ENCODE measurements at regions not wholly inside any gene's neighbourhood (a gene's known extent, or its start where the extent isn't known, plus 50 kb on each side); places are given as distances from the start of the nearest gene placed in this dataset.

DNA sequence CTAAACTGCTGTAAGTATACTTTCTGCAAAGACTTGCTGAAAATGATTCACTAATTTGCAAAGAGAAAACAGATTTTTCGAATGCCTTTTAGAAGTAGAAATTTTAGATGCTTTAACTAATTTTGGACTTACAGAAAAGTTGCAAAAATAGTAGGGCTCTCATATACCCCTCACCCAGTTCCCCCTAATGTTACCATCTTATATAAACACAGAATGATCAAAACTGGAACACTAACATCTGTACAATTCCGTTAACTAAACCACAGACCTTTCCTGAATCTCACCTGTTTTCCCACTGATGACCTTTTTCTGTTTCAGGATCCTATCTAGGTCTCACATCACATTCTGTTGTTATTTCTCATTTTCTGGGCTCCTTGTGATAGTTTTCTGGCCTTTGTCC is 454.8 kb downstream of the SHQ1 start:
- DNase-seq (no peak), ATAC-seq (ENCODE audit: low read depth) (no peak)
- ChIA-PET CTCF (no interaction called here), POLR2A (no interaction called here)
- no peak overlapping the region for H3K27ac Mint-ChIP-seq
- intact Hi-C loops (cut with micrococcal nuclease) = loop anchor here (5.0 kb wide), 1 partner anchor 34 kb away; no protein-coding TSS in a partner anchor
- no peaks in the 10 kb centered on the region for H3K9me3 Mint-ChIP-seq
- H3K27me3 Mint-ChIP-seq = no peaks in the 10 kb centered on the region
- H3K36me3 Mint-ChIP-seq (ENCODE audit: low read depth) = no peaks in the 10 kb centered on the region
- H3K4me1 Mint-ChIP-seq = peaks cover 62% of the 10 kb centered on the region
- TF ChIP-seq, protein P1, sequence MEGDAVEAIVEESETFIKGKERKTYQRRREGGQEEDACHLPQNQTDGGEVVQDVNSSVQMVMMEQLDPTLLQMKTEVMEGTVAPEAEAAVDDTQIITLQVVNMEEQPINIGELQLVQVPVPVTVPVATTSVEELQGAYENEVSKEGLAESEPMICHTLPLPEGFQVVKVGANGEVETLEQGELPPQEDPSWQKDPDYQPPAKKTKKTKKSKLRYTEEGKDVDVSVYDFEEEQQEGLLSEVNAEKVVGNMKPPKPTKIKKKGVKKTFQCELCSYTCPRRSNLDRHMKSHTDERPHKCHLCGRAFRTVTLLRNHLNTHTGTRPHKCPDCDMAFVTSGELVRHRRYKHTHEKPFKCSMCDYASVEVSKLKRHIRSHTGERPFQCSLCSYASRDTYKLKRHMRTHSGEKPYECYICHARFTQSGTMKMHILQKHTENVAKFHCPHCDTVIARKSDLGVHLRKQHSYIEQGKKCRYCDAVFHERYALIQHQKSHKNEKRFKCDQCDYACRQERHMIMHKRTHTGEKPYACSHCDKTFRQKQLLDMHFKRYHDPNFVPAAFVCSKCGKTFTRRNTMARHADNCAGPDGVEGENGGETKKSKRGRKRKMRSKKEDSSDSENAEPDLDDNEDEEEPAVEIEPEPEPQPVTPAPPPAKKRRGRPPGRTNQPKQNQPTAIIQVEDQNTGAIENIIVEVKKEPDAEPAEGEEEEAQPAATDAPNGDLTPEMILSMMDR (IDR thresholded peaks at IDR 0.05) = no peak
- H3K4me3 Mint-ChIP-seq = no peak overlapping the region

GRCh38 chr3:72391659-72392058 is 456.6 kb downstream of the SHQ1 start:
- Mint-ChIP-seq H3K36me3 (ENCODE audit: low read depth) (no peaks in the 10 kb centered on the region), H3K4me3 (no peak overlapping the region), H3K27me3 (no peaks in the 10 kb centered on the region), H3K27ac (no peak overlapping the region), H3K4me1 (peaks cover 59% of the 10 kb centered on the region), H3K9me3 (no peaks in the 10 kb centered on the region)
- TF ChIP-seq, protein P1 (IDR thresholded peaks at IDR 0.05) = no peak
- POLR2A ChIA-PET = no interaction called here
- intact Hi-C loops (cut with micrococcal nuclease) = loop anchor here (5.0 kb wide), 1 partner anchor 36 kb away; no protein-coding TSS in a partner anchor
- CTCF ChIA-PET = interaction anchor here (1.3 kb wide), 1 partner anchor 516 kb away, joined by 4 read pairs; no protein-coding TSS in a partner anchor
- no peak for ATAC-seq (ENCODE audit: low read depth)
- DNase-seq = no peak

GRCh38 chr3:72390841-72391240 is 457.4 kb downstream of the SHQ1 start:
- CTCF ChIA-PET = no interaction called here
- no peaks in the 10 kb centered on the region for H3K36me3 Mint-ChIP-seq (ENCODE audit: low read depth)
- no peak for DNase-seq
- no peak for ATAC-seq (ENCODE audit: low read depth)
- TF ChIP-seq, protein P1 (IDR thresholded peaks at IDR 0.05) = no peak
- H3K4me1 Mint-ChIP-seq = peaks cover 57% of the 10 kb centered on the region
- intact Hi-C loops (cut with micrococcal nuclease) = loop anchor here (5.0 kb wide), 1 partner anchor 36 kb away; no protein-coding TSS in a partner anchor
- H3K4me3 Mint-ChIP-seq = no peak overlapping the region
- no peaks in the 10 kb centered on the region for H3K9me3 Mint-ChIP-seq
- H3K27ac Mint-ChIP-seq = no peak overlapping the region
- no peaks in the 10 kb centered on the region for H3K27me3 Mint-ChIP-seq
- POLR2A ChIA-PET = no interaction called here

- Mint-ChIP-seq H3K36me3 (ENCODE audit: low read depth) (no peaks in the 10 kb centered on the region), H3K4me1 (peaks cover 59% of the 10 kb centered on the region), H3K27me3 (no peaks in the 10 kb centered on the region), H3K4me3 (no peak overlapping the region), H3K27ac (no peak overlapping the region), H3K9me3 (no peaks in the 10 kb centered on the region)
- no peak for ATAC-seq (ENCODE audit: low read depth)
- DNase-seq = no peak
- CTCF ChIA-PET = no interaction called here
- intact Hi-C loops (cut with micrococcal nuclease) = no loop called here
- POLR2A ChIA-PET = no interaction called here
- TF ChIP-seq, protein P1 (IDR thresholded peaks at IDR 0.05) = no peak
Measured at GRCh38 chr3:72388644-72389043, 459.6 kb downstream of the SHQ1 start.

DNA sequence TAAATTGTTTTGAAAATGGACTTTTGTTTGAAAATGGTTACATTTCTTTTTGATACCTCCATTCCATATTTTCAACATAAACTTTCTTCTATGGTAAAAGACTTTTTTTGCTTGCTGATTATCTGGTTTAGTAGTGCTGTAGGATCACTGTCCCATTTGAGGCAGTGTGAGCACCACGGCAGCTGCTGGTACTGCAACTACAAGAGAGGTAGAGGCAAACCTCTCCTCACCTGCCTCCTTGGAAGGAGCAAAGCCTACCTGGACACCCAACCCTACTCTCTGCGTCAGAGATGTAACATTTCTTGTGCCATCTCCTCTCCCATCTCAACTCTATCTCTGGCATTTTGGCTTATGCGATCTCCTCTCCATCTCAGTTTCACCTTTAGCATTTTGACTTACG is 460.1 kb downstream of the SHQ1 start:
- no peak overlapping the region for H3K27ac Mint-ChIP-seq
- H3K27me3 Mint-ChIP-seq = no peaks in the 10 kb centered on the region
- ATAC-seq (ENCODE audit: low read depth) = no peak
- H3K36me3 Mint-ChIP-seq (ENCODE audit: low read depth) = no peaks in the 10 kb centered on the region
- intact Hi-C loops (cut with micrococcal nuclease) = no loop called here
- CTCF ChIA-PET = no interaction called here
- no peak for DNase-seq
- TF ChIP-seq, protein P1 (IDR thresholded peaks at IDR 0.05) = no peak
- peaks cover 59% of the 10 kb centered on the region for H3K4me1 Mint-ChIP-seq
- no peaks in the 10 kb centered on the region for H3K9me3 Mint-ChIP-seq
- POLR2A ChIA-PET = no interaction called here
- H3K4me3 Mint-ChIP-seq = no peak overlapping the region
